ENCODE measurements at regions not wholly inside any gene's neighbourhood (a gene's known extent, or its start where the extent isn't known, plus 50 kb on each side); places are given as distances from the start of the nearest gene placed in this dataset.
"Not testable (repeated sequence)": the region's sequence is repeated elsewhere in the genome, so short reads cannot be mapped to it uniquely, and the experiment has no call there.

DNA sequence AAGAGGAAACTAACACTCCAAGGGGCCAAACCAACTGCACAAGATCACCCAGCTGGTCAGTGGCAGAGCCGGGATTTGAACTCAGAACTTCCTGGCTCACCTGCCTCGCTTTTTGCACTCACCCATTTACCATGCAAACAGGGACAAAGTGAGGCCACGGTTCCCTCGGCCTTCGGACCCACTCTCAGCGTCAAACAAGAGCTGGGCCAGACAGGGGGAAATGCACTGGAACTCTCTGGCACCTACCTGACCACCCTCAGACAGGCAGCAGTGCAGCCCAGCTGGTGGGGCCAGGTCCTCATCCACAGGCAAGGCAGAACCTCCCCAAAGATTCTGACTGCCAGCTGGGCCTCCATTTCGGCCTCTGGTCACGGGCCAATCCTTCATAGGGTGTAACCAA is 93.7 kb upstream of the SRSF6 start:
- DNase-seq (ENCODE audit: low spot score) = no peak

DNA sequence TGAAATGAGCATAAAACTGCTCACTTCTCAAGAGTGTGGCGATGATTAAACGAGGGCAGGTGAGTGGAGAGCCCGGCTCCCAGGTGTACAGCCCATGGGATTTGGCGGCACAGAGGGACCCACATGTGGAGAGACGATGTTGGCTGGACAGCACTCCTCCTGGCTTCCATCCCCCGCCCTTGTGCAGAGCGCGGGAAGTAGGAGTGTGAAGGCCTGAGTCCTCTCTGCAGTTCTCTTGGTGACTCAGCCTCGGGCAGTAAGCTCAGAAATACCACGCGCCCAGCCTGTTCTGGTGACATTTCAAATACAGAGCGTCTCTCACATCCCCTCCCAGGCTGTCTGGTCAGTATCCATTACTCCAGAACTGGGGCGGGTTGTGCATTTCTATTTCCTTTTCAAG is 94.2 kb upstream of the SRSF6 start:
- DNase-seq (ENCODE audit: low spot score) = no peak

DNA sequence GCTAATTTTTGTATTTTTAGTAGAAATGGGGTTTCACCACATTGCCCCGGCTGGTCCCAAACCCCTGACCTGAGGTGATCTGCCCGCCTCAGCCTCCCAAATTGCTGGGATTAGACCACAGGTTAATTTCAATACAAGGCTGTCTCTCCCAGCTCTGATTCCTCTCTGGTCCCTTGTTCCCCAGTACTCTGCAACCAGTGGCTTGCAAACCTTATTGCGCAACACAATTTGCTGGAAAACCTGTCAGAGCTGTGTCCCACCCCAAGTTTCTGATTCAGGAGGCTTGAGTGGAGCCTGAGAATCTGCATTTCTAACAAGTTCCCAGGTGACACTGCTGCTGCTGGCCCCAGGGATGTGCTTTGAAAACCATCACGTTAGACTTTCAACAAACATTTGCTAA is 96.2 kb upstream of the SRSF6 start:
- DNase-seq (ENCODE audit: low spot score) = no peak

DNA sequence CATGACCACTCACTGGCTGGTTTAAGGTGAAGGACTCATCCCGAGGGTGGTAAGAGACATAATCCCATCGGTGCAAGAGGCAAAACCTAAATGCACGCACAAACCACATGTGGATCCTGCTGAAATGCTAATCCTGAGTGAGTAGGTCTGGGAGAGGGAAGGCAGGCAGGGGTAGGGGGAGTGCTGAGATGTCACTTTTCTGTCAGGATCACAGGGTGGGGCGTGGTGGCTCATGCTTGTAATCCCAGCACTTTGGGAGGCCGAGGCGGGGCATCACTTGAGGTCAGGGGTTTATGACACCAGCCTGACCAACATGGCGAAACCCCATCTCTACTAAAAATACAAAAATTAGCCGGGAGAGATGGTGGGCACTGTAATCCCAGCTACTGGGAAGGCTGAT is 97.7 kb upstream of the SRSF6 start:
- no peak for DNase-seq (ENCODE audit: low spot score)

DNA sequence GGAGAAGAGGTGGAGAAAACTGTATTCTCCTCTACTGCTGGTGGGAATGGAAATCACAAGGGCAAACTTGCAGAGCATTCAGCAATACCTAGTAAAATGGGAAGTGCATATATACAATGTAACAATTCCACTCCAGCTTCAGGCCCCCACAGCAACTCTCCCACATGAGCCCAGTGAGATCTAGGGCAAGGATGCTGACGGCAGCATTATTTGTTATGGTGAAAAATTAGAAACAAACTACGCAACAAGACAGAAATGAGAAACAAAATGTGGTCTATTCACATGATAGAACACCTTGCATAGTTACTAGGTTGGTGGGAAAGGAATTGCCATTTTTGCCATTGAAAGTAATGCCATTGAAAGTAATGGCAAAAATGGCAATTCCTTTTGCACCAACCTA is 98.9 kb upstream of the SRSF6 start:
- no peak for DNase-seq (ENCODE audit: low spot score)

DNA sequence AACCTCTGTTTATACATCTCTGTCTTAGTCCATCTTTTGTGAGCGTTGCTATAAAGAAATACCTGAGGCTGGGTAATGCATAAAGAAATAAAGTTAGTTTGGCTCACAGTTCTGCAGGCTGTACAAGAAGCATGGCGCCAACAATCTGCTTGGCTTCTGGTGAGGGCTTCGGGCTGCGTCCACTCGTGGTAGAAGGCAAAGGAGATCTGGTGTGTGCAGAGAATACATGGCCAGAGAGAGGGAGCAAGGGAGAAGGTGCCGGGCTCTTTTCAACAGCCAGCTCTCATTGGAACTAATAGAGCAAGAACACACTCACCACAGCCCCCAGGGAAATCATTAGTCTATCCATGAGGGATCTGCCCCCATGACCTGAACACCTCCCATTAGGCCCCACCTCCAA is 100.3 kb upstream of the SRSF6 start:
- DNase-seq (ENCODE audit: low spot score) = no peak

DNA sequence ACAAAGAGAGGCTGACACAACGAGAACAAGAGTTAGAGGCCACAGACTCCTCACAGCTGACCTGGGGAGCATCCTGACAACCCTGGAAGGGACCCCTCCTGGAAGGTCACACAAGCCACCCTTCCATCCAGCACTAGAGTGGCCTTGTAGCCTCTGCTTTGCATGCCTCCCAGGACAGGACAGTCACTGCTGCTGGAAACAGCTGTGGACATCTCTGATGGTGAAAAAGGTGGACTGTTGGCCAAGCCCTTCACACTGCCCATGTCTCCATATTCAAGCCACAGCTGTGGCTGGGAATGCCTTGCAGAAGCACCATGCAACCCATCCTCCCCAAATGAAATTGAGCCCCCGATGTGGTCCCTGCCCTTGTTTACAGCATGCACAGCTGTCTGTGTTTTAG is 102.1 kb upstream of the SRSF6 start:
- DNase-seq (ENCODE audit: low spot score) = no peak

DNA sequence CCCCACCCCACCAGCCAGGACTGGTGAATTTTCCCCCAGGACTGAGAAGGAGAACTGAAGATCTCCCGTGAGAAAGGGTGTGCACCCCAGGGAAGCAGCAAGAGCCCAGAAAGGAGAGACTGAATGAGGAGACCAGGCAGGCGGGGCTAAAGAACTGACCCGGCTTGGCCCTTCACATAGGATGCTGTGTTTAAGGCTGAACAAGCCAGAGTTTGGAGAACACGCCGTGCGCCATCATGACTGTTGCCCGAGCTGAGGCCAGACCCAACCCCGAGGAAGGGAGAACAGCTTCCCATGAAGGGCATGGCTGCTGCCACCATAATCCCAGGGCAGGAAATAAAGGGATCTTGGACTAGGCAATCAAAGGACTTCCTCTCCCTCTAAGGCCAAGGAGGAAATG is 104.7 kb upstream of the SRSF6 start:
- no peak for DNase-seq (ENCODE audit: low spot score)

DNA sequence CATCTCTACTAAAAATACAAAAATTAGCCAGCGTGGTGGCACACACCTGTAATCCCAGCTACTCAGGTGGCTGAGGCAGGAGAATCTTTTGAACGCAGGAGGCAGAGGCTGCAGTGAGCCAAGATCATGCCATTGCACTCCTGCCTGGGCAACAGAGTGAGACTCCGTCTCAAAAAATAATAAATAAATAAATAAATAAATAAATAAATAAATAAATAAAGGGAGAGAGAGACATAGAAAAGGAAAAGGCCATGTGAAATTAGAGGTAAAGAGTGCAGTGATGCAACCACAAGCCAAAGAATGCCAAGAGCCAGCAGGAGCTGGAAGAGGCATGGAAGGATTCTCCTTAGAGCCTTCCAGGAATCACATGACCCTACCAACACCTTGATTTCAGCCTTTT is 107.0 kb upstream of the SRSF6 start:
- DNase-seq (ENCODE audit: low spot score) = not testable (repeated sequence)

DNA sequence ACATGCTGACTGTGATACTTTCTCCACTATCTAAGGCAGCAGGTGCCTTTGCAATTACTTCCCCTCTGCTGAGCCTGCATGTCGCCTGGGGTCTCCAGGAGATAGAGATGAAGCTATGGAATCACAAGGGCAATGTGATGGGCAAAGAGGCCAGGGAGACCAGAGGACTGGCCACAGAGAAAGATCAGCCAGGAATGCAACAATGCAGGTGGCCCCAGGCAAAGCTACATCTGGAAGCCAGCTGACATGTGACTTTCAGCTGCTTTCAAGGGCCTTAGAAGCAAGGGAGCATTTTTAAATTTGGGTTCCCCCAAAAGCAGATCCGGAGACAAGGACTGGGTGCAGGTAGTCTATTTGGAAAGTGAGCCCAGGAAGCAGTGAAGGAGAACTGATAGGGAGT is 107.9 kb upstream of the SRSF6 start:
- no peak for DNase-seq (ENCODE audit: low spot score)

DNA sequence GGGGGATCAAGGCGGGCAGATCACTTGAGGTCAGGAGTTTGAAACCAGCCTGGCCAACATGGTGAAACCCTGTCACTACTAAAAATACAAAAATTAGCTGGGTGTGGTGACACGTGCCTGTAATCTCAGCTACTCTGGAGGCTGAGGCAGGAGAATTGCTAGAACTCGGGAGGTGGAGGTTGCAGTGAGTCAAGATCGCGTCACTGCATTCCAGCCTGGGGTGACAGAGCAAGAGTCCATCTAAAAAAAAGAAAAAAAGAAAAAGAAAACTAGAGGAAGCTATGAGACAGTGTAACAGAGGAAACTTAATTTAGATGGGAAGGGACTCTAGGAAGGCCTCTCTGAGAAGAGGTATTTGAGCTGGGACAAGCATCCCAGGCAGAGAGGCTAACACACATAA is 109.9 kb upstream of the SRSF6 start:
- DNase-seq (ENCODE audit: low spot score) = not testable (repeated sequence)

DNA sequence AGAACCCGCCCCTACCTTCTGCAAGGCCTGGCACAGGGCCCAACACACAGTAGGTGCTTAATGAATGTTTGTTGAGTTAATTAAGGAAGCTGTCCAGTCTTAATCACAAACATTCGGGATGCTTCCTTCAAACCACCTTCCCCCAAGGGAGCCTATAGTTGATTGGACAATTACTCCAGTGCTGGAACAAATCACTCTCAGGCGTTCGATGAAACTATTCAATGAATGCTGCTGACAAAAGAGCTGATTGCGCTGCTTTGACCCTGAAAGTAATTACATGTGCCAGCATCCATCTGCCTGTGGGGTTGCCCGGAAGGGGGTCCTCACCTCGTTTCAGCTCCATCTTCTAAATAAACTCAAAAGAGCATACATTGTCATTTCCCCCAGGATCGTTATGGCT is 112.0 kb upstream of the SRSF6 start:
- no peak for DNase-seq (ENCODE audit: low spot score)

DNA sequence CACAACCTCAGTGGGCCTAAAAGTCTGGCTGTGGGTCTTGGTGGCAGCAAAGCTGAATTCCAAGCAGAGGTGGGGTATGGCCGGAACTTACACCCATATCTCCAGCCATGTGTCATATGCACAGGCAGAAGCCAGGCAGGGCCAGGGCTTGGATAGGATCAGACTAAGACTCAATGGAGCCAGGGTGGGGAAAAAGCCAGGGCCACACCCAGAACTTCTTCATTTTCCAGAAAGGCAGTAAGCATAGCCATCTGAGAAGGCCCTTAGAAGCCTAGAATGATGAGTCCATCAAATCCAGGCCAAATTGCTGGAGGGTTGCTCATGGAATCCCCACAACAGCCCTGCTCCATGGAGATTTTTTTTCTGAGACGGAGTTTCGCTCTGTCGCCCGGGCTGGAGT is 116.2 kb upstream of the SRSF6 start:
- DNase-seq (ENCODE audit: low spot score) = no peak

DNA sequence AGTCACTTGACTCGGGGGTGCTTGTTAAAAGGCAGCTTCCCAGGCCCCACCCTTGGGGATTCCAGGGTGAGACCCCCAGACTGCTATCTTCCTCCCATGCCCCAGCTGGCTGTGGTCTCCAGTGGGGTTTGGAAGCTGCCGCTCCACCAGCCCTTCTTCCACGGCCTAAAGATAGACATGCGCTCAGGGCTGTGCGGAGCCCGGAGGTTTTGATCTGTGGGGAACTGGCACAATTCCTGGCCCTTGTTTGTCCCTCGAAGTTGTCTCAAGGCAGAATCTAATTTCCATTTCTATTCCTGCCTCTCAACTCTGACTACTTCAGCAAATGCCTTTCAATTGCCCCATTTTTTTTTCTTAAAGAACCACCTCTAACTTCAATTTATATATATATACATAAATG is 120.7 kb upstream of the SRSF6 start:
- DNase-seq (ENCODE audit: low spot score) = no peak

DNA sequence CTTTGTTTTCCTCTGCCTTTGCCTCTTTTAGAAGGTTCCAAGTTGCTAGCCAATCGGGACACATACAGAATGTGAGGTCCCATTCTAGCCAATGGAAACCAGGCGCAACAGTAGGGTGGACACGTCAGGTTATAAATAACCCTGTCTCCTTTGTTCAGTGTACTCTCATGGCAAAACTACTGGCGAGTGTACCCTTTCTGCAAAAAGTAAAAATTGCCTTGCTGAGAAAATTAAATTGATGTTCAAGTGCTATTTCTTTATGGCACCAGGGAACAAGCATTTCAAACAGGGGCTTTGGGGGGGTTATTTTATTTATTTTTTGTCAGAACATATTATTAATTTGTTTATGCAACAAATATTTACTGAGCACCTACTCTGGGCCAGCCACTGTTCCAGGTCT is 123.6 kb upstream of the SRSF6 start:
- no peak for DNase-seq (ENCODE audit: low spot score)

DNA sequence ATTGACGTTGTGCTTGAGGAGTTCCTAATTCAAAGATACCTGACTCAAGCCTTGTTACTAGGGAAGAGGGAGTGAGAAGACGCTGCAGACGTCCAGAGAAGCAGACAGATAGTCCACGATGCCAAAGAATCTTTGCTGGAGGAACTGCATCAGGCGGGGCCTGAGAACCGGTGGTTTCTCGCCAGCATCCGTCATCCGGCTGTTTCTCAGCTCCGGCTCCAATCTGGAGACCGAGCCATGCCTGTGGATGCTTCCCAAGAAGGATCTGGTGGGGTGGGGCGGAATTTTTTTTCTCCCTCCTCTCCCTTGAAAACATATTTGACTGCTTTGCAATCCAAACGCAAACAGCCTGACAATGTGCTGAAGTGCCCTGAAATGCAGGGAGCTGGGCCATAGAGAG is 125.8 kb upstream of the SRSF6 start:
- DNase-seq (ENCODE audit: low spot score) = no peak

DNA sequence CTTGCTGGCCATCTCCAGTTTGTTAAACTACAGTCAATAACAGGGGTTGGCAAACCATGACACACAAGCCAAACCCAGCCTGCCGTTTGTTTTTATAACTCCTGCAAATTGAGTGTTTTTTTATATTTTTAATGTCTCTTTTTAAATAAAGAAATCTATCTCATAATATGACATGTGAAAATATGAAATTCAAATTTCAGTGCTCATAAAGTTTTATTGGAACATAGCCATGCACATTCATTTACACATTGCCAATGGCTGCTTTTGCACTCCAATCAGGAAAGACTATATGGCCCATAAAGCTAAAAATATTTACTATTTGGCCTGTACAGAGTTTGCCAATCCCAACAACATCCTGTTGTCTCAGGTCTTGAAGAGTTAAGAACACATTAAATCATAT is 129.0 kb upstream of the SRSF6 start:
- no peak for DNase-seq (ENCODE audit: low spot score)

DNA sequence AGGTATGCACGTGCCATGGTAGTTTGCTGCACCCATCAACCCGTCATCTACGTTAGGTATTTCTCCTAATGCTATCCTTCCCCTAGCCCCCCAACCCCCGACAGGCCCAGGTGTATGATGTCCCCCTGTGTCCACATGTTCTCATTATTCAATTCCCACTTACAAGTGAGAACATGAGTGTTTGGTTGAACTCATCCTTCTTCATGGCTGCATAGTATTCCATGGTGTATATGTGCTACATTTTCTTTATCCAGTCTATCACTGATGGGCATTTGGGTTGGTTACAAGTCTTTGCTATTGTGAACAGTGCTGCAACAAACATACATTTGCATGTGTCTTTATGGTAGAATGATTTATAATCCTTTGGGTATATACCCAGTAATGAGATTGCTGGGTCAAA is 130.5 kb upstream of the SRSF6 start:
- DNase-seq (ENCODE audit: low spot score) = not testable (repeated sequence)

DNA sequence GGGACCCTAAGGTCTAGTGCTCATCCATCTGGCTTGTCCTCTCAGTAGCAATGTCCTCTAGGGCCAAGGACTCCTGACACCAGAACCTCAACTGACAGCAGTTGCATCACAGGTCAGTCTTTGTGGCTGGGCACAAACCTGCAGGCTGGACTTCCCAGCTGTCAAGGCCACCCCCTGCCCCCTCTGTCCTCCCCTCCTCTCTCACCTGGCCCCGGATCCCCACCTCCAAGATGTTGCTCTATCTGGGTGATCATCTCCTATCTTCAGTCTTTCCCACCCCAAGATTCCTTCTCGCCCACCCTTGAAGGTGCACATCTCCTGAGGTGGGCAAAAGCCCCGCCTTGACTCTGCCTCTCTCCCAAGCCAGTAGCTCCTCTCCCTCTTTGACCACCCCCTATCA is 131.8 kb upstream of the SRSF6 start:
- no peak for DNase-seq (ENCODE audit: low spot score)

DNA sequence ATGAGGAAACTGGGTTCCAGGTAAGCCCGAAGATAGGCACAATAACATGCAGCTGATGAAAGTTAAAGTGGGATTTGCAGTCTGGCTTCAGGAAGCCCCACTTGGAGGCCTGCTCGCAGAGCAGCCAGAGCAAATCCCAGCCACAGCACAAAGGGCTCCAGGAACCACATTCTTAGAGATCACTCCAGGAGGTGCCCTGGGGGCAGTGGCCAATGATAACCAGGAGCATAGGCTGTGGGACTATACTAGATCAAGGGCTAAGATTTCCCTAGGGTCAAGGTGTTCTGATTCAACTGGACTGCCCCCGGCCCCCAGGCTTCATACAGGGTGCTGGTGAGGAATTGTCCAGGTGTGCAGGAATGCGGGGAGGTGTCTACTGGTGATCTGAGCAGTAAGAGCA is 133.9 kb upstream of the PTPRT start:
- DNase-seq (ENCODE audit: low spot score) = no peak

DNA sequence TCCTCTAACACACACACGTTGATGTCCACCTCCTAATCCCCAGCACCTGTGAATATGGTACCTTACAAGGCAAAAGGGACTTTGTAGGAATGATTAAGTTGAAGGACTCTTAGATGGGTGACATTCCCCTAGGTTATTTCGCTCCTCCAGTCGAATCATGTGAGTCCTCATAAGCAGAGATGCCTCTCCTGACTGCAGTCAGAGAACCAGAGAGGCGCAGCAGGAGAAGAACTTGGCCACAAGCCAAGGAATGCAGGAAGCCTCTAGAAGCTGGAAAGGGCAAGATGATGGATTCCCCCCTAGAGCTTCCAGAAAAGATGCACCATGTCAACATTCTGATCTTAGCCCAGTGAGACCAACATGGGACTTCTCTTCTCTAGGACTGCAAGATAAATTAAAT is 133.1 kb upstream of the PTPRT start:
- DNase-seq (ENCODE audit: low spot score) = no peak

DNA sequence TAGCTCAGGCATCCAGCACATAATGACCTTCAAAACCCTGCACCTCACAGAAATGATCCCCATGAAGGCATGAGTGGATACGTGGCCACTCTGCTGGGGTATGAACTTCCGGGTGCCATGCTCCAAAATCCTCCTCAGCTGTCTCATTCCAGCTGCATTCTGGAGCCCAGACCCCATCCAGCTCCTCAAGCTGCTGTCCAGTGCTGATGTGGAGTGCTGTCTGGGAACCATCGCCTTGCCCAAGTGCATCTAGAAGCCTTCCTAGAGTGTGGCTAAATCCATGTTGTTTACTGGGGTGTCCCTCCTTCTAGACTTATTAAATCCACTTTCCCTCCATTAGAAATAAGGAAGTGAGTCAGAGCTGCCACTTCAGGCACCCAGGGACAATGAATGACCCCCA is 130.8 kb upstream of the PTPRT start:
- no peak for DNase-seq (ENCODE audit: low spot score)

DNA sequence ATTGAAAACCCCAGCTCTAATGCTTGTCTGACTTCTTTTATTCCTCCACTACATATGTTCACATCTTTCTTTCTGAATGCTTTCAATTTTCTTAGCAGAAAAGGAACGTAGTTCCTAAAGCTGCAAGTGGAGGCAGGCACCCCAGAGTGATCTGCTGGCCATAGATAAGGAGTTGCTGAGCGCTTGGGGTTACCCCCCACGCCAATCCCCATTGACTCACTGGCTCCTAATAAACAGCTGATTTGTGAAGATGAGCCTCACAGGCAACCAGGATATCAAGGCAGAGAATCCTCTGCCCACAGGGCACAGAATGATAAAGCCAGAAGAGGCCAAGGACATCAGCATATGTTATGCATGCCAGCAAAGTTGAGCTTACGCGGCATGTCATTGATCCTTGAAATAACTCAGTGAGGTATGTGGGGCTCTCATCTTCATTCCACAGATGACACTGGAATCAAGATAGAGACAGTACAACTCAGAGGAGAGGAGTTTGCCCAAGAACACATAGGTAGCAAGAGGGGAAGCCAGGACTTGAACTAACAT is 129.1 kb upstream of the PTPRT start:
- DNase-seq (ENCODE audit: low spot score) = no peak

DNA sequence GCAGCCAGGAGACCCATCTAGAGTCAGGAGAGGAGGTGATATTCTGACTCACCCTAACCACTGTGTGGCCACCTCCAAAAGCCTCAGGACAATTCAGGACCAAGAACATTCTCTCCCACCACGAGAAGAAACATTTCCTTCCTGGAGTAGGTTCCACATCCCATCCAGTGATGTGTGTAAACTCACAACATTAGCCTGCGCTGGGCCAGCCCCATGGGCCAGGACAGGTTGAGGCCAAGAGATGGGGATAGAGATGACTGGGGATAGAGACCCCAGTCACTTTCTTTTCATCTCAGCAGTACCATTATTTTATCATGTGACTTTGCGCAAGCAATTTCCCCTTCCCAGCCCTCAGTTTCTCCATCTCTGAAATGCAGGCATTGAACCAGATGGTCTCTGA is 126.6 kb upstream of the PTPRT start:
- DNase-seq (ENCODE audit: low spot score) = no peak

DNA sequence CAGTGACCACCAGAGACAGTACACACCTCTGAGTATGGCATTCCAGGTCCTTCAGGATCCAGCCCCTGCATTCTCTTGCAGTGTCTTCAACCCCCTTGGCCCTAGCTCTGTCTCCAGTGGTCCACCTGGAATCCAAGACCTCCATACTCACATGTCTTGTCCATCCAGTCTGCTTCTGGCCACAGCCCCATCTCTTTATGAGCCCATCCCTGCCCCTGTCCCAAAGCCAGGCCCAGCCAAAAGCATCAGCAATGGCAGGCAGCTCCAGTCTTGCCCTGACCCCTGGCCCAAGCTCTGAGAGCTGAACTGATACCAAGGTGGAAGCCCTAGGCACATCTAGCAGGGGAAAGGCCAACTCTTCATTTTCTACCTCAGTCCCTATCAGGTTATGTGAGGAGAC is 119.6 kb upstream of the PTPRT start:
- no peak for DNase-seq (ENCODE audit: low spot score)
